ENCODE measurements at regions not wholly inside any gene's neighbourhood (a gene's known extent, or its start where the extent isn't known, plus 50 kb on each side); places are given as distances from the start of the nearest gene placed in this dataset.
"Not testable (repeated sequence)": the region's sequence is repeated elsewhere in the genome, so short reads cannot be mapped to it uniquely, and the experiment has no call there.

- no peak for DNase-seq (ENCODE audit: low read depth)
Measured at GRCh38 chr3:66934725-66935124, 63.4 kb upstream of the KBTBD8 start.

- not testable (repeated sequence) for DNase-seq (ENCODE audit: low read depth)
Measured at GRCh38 chr3:66937041-66937440, 61.1 kb upstream of the KBTBD8 start.

GRCh38 chr3:66938338-66938963 lies 59.7 kb upstream of the KBTBD8 start:
- no peak for DNase-seq (ENCODE audit: low read depth)

- no peak for DNase-seq (ENCODE audit: low read depth)
Measured at GRCh38 chr3:66948041-66948440, 50.1 kb upstream of the KBTBD8 start.
